ENCODE measurements at regions not wholly inside any gene's neighbourhood (a gene's known extent, or its start where the extent isn't known, plus 50 kb on each side); places are given as distances from the start of the nearest gene placed in this dataset.

DNA sequence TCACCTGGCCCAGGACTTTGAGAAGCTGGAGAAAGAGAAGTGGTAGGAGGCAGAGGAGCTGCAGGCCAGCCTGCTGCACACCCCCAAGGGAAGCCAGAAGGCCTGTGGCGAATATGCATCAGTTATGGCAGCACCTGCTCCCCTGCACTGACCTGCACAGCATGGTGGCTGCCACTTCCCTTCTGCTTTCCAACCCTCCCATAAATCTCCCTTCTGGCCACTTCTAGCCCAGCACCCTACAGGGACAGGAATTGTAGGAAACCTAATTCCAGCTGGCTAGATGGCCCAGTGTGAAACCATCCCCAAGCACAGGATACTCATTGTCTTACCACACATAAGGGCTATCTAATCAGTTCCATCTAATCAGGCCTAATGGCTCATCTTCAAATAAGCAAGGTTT lies 136.3 kb downstream of the TBX3 start:
- Histone ChIP-seq H4K5ac (ENCODE audit: insufficient read length, low read depth, low read length) (no peak overlapping the region), H3K4ac (ENCODE audit: low read depth, low read length) (no peak overlapping the region), H2AFZ (ENCODE audit: low read length) (no peak overlapping the region), H3K27ac (ENCODE audit: insufficient read length, low read depth, low read length) (no peak overlapping the region), H3T11ph (ENCODE audit: low read length) (no peak overlapping the region), H3K9me3 (ENCODE audit: control insufficient read depth, low read depth, low read length) (no peaks in the 10 kb centered on the region), H2BK120ac (ENCODE audit: low read depth, low read length, poor library complexity, severe bottlenecking) (no peak overlapping the region), H4K8ac (replicated peaks; ENCODE audit: insufficient read length, low read depth, low read length) (no peak overlapping the region), H3K4me2 (ENCODE audit: insufficient read depth, insufficient read length, low read length) (no peak overlapping the region), H3K9ac (ENCODE audit: extremely low read depth, insufficient read length, low read length) (no peak overlapping the region), H3K79me2 (ENCODE audit: insufficient read depth, low read length) (no peaks in the 10 kb centered on the region), H3K14ac (ENCODE audit: insufficient read depth, low read length) (no peak overlapping the region), H3K18ac (ENCODE audit: insufficient read length, low read depth, low read length) (no peak overlapping the region), H4K20me1 (ENCODE audit: control insufficient read depth, insufficient read depth, insufficient read length) (no peaks in the 10 kb centered on the region), H3K27me3 (ENCODE audit: insufficient read depth, low read length) (no peaks in the 10 kb centered on the region), H2BK5ac (ENCODE audit: insufficient read length, low read length) (no peak overlapping the region), H2BK12ac (ENCODE audit: insufficient read length, low read depth, low read length) (no peak overlapping the region), H3K56ac (ENCODE audit: insufficient read length, low read depth, low read length) (no peak overlapping the region), H3K23me2 (ENCODE audit: insufficient read length, low read depth, low read length, poor library complexity, severe bottlenecking) (no peaks in the 10 kb centered on the region), H2BK20ac (ENCODE audit: low read depth, low read length, poor library complexity, severe bottlenecking) (no peak overlapping the region), H2AK5ac (ENCODE audit: insufficient read length, low read length) (no peak overlapping the region), H3K79me1 (ENCODE audit: insufficient read depth, low read depth, low read length, poor library complexity, severe bottlenecking) (no peaks in the 10 kb centered on the region), H3K23ac (ENCODE audit: insufficient read length, low read depth, low read length) (no peak overlapping the region), H2BK15ac (ENCODE audit: low read depth, low read length) (no peak overlapping the region), H4K91ac (ENCODE audit: insufficient read length, low read depth, low read length) (no peak overlapping the region), H3K4me1 (ENCODE audit: insufficient read depth, low read length) (0 out of 2 replicates have a peak, but pooled peaks cover 3% of the 10 kb centered on the region)
- H3K36me3 Mint-ChIP-seq (ENCODE audit: insufficient read depth in 1 of 3, low read depth in 3 of 3), result peaks cover 4 to 6% (median 5%) of the 10 kb centered on the region in 3 experiments; a peak in 5 of 7 replicates
- H3K9me3 Mint-ChIP-seq, result peaks cover 6% of the 10 kb centered on the region in 2 experiments; a peak in 4 of 5 replicates
- H3K4me3 Mint-ChIP-seq, result no peak overlapping the region
- no CpG with 5 or more reads among the region's 1 CpG for WGBS (ENCODE audit: extremely low coverage, insufficient read length, low lambda C conversion rate)
- no peak overlapping the region for H3K27ac Mint-ChIP-seq
- peaks cover 4% of the 10 kb centered on the region; the same call in 1 of the 2 replicates for H3K27me3 Mint-ChIP-seq (ENCODE audit: low read depth)
- peaks cover 10 to 12% of the 10 kb centered on the region in 2 experiments for H3K4me1 Mint-ChIP-seq
- no peak for DNase-seq
- TF ChIP-seq, protein P1, sequence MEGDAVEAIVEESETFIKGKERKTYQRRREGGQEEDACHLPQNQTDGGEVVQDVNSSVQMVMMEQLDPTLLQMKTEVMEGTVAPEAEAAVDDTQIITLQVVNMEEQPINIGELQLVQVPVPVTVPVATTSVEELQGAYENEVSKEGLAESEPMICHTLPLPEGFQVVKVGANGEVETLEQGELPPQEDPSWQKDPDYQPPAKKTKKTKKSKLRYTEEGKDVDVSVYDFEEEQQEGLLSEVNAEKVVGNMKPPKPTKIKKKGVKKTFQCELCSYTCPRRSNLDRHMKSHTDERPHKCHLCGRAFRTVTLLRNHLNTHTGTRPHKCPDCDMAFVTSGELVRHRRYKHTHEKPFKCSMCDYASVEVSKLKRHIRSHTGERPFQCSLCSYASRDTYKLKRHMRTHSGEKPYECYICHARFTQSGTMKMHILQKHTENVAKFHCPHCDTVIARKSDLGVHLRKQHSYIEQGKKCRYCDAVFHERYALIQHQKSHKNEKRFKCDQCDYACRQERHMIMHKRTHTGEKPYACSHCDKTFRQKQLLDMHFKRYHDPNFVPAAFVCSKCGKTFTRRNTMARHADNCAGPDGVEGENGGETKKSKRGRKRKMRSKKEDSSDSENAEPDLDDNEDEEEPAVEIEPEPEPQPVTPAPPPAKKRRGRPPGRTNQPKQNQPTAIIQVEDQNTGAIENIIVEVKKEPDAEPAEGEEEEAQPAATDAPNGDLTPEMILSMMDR (conservative IDR thresholded peaks at IDR 0.05), result no peak

Data from H9 (cell line).